ENCODE measurements at regions not wholly inside any gene's neighbourhood (a gene's known extent, or its start where the extent isn't known, plus 50 kb on each side); places are given as distances from the start of the nearest gene placed in this dataset.

DNA sequence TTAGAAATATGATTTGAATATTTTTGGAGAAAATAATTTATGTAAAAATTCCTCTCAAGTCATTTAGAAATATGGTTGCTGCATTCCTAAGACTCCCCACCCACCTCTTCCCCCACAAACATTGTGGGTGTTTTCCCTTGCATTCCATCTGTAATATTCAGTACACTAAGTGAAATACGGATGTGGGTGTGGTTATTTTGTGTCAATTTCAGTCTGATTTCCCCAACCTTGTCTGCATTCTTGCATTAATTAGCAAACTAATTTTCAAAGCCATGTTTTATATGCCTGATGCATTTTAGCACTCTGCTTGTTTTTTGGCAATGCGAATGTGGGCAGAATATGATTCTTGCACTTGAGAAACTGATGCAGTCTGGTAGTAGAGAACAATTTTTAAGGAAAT lies 408.3 kb upstream of the RGMA start (continued):
- TF ChIP-seq, protein P1, sequence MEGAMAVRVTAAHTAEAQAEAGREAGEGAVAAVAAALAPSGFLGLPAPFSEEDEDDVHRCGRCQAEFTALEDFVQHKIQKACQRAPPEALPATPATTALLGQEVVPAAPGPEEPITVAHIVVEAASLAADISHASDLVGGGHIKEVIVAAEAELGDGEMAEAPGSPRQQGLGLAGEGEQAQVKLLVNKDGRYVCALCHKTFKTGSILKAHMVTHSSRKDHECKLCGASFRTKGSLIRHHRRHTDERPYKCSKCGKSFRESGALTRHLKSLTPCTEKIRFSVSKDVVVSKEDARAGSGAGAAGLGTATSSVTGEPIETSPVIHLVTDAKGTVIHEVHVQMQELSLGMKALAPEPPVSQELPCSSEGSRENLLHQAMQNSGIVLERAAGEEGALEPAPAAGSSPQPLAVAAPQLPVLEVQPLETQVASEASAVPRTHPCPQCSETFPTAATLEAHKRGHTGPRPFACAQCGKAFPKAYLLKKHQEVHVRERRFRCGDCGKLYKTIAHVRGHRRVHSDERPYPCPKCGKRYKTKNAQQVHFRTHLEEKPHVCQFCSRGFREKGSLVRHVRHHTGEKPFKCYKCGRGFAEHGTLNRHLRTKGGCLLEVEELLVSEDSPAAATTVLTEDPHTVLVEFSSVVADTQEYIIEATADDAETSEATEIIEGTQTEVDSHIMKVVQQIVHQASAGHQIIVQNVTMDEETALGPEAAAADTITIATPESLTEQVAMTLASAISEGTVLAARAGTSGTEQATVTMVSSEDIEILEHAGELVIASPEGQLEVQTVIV (IDR thresholded peaks at IDR 0.05; ENCODE audit: borderline replicate concordance, partially characterized antibody), result no peak
- TF ChIP-seq GABPA (IDR thresholded peaks at IDR 0.05; ENCODE audit: low read depth), result no peak

DNA sequence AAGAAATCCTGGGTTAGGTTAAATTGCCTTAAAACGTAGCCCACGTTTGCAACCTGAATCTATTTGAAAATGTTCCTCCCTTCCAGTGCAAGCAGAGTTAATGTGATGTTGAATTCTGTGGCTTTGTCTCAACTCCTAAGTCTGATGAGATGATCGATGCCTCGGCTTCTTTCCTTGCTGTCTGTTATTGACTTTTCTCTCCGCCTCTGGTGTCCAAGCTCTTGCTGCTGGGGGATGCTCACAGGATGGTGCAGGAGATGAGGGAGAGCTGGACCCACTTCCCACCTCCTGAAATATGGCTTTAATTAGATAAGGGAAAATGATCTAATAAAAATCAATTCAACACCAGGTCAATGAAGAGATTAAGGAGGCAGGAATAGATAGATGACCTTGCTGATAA lies 407.9 kb upstream of the RGMA start:
- ChIA-PET CTCF (no interaction called here), RAD21 (ENCODE audit: unreplicated experiment) (no interaction called here), SMC1A (ENCODE audit: uncharacterized antibody, unreplicated experiment) (no interaction called here), POLR2A (no interaction called here)
- no peak overlapping the region for H2AFZ ChIP-seq (ENCODE audit: control insufficient read depth, low read depth, low read length)
- no peak for FAIRE-seq
- no peak overlapping the region for H3K27ac ChIP-seq (ENCODE audit: control insufficient read depth, insufficient read depth)
- no peak for DNase-seq (ENCODE audit: low read depth, low spot score)
- H4K20me1 ChIP-seq (ENCODE audit: control insufficient read depth, insufficient read depth), result no peaks in the 10 kb centered on the region
- WGBS (ENCODE audit: insufficient coverage, insufficient replicate concordance, low lambda C conversion rate, missing lambda C conversion rate), result 36% methylated on average over 5 of the region's 5 CpGs
- ATAC-seq, result no peak
- H3K4me1 ChIP-seq (ENCODE audit: control insufficient read depth, insufficient read depth, low read length), result no peaks in the 10 kb centered on the region
- no peak overlapping the region for H3K4me3 ChIP-seq
- intact Hi-C loops (cut with micrococcal nuclease; ENCODE audit: unreplicated experiment), result no loop called here
- no peaks in the 10 kb centered on the region for H3K27me3 ChIP-seq (replicated peaks in 1 of 2; ENCODE audit: control insufficient read depth in 2 of 2, insufficient read depth in 2 of 2, low read length in 1 of 2)
- H3K9me3 ChIP-seq (replicated peaks; ENCODE audit: control insufficient read depth, insufficient read depth, low read length), result no peaks in the 10 kb centered on the region
- no peak overlapping the region for H3K4me2 ChIP-seq (ENCODE audit: control insufficient read depth, insufficient read depth)
- no peaks in the 10 kb centered on the region for H3K36me3 ChIP-seq (ENCODE audit: control insufficient read depth in 2 of 2, insufficient read depth in 2 of 2, low read length in 1 of 2)
- no TSS peak for BruUV-seq (replicated peaks)
- TF ChIP-seq, protein P2, sequence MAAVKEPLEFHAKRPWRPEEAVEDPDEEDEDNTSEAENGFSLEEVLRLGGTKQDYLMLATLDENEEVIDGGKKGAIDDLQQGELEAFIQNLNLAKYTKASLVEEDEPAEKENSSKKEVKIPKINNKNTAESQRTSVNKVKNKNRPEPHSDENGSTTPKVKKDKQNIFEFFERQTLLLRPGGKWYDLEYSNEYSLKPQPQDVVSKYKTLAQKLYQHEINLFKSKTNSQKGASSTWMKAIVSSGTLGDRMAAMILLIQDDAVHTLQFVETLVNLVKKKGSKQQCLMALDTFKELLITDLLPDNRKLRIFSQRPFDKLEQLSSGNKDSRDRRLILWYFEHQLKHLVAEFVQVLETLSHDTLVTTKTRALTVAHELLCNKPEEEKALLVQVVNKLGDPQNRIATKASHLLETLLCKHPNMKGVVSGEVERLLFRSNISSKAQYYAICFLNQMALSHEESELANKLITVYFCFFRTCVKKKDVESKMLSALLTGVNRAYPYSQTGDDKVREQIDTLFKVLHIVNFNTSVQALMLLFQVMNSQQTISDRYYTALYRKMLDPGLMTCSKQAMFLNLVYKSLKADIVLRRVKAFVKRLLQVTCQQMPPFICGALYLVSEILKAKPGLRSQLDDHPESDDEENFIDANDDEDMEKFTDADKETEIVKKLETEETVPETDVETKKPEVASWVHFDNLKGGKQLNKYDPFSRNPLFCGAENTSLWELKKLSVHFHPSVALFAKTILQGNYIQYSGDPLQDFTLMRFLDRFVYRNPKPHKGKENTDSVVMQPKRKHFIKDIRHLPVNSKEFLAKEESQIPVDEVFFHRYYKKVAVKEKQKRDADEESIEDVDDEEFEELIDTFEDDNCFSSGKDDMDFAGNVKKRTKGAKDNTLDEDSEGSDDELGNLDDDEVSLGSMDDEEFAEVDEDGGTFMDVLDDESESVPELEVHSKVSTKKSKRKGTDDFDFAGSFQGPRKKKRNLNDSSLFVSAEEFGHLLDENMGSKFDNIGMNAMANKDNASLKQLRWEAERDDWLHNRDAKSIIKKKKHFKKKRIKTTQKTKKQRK (IDR thresholded peaks at IDR 0.05; ENCODE audit: low read depth, low read length), result no peak
- TF ChIP-seq KDM1A (IDR thresholded peaks at IDR 0.05; ENCODE audit: borderline replicate concordance), result no peak
- TF ChIP-seq, protein P3, sequence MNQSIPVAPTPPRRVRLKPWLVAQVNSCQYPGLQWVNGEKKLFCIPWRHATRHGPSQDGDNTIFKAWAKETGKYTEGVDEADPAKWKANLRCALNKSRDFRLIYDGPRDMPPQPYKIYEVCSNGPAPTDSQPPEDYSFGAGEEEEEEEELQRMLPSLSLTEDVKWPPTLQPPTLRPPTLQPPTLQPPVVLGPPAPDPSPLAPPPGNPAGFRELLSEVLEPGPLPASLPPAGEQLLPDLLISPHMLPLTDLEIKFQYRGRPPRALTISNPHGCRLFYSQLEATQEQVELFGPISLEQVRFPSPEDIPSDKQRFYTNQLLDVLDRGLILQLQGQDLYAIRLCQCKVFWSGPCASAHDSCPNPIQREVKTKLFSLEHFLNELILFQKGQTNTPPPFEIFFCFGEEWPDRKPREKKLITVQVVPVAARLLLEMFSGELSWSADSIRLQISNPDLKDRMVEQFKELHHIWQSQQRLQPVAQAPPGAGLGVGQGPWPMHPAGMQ (IDR thresholded peaks at IDR 0.05; ENCODE audit: borderline replicate concordance), result no peak
- in situ Hi-C loops (cut with MboI), result no loop called here
- no peaks in the 10 kb centered on the region for H3K79me2 ChIP-seq (ENCODE audit: control insufficient read depth, insufficient read depth, low read length)
- no peak overlapping the region for H3K9ac ChIP-seq (ENCODE audit: control insufficient read depth, insufficient read depth, low read length)

Data from GM12878 (cell line).